Keratinocyte (primary cell): ENCODE measurements at regions not wholly inside any gene's neighbourhood (a gene's known extent, or its start where the extent isn't known, plus 50 kb on each side); places are given as distances from the start of the nearest gene placed in this dataset.

Source experiments
- EZH2 ChIP-seq: IDR thresholded peaks from one replicate; pipeline ENCODE4 v1.6.1; 2012; ENCODE audit warnings: inconsistent platforms, mild to moderate bottlenecking, low read length, moderate library complexity
- TF ChIP-seq, protein P1 (sequence below), 3 experiments: IDR thresholded peaks in 1 of 3; conservative IDR thresholded peaks in 1 of 3; optimal IDR thresholded peaks in 1 of 3; 2 replicates in 2 of 3; 3 replicates in 1 of 3; pipeline versions ENCODE3 to v1.5.1; 2011; ENCODE audit warnings: low read length in 3 of 3, mild to moderate bottlenecking in 3 of 3, moderate library complexity in 2 of 3, control low read depth in 1 of 3, inconsistent platforms in 1 of 3; ENCODE audit not compliant: insufficient read depth in 2 of 3; ENCODE audit errors: extremely low read depth in 1 of 3

GRCh38 chr1:240722788-240723187, 110.8 kb upstream of the GREM2 start:
- TF ChIP-seq, protein P1, sequence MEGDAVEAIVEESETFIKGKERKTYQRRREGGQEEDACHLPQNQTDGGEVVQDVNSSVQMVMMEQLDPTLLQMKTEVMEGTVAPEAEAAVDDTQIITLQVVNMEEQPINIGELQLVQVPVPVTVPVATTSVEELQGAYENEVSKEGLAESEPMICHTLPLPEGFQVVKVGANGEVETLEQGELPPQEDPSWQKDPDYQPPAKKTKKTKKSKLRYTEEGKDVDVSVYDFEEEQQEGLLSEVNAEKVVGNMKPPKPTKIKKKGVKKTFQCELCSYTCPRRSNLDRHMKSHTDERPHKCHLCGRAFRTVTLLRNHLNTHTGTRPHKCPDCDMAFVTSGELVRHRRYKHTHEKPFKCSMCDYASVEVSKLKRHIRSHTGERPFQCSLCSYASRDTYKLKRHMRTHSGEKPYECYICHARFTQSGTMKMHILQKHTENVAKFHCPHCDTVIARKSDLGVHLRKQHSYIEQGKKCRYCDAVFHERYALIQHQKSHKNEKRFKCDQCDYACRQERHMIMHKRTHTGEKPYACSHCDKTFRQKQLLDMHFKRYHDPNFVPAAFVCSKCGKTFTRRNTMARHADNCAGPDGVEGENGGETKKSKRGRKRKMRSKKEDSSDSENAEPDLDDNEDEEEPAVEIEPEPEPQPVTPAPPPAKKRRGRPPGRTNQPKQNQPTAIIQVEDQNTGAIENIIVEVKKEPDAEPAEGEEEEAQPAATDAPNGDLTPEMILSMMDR (optimal IDR thresholded peaks at IDR 0.05 in 1 of 3, IDR thresholded peaks at IDR 0.05 in 1 of 3, conservative IDR thresholded peaks at IDR 0.05 in 1 of 3; ENCODE audit: extremely low read depth in 1 of 3, insufficient read depth in 2 of 3, low read length in 3 of 3), result no peak
- TF ChIP-seq EZH2, result no peak
